Astrocyte (in vitro differentiated cells and primary cell): ENCODE measurements at regions not wholly inside any gene's neighbourhood (a gene's known extent, or its start where the extent isn't known, plus 50 kb on each side); places are given as distances from the start of the nearest gene placed in this dataset.

Experiments used
- DNase-seq: peaks from one replicate; pipeline ENCODE4 v3.0.0-alpha.2; 2010; ENCODE audit warnings: low read depth
- FAIRE-seq: peaks from 2 replicates; lab custom pipeline; 2011; peaks lifted over from hg19 to GRCh38; lab: Jason Lieb, UNC
- H2AFZ ChIP-seq: 2 replicates; pipeline ENCODE4 v1.6.0; 2012; ENCODE audit warnings: low read depth, low read length, inconsistent platforms
- H3K27ac ChIP-seq: 2 replicates; pipeline ENCODE4 v1.5.1; 2011; ENCODE audit warnings: low read depth, low read length, inconsistent platforms
- H3K27me3 ChIP-seq: 2 replicates; pipeline ENCODE4 v1.6.0; 2011; ENCODE audit warnings: low read length, inconsistent platforms; ENCODE audit not compliant: insufficient read depth
- H3K36me3 ChIP-seq: 2 replicates; pipeline ENCODE4 v1.5.1; 2011; ENCODE audit warnings: low read length, inconsistent platforms; ENCODE audit not compliant: insufficient read depth
- H3K4me1 ChIP-seq: 2 replicates; pipeline ENCODE4 v1.5.1; 2011; ENCODE audit warnings: low read length, inconsistent platforms; ENCODE audit not compliant: insufficient read depth
- H3K4me2 ChIP-seq: 2 replicates; pipeline ENCODE4 v1.6.0; 2012; ENCODE audit warnings: low read length, inconsistent platforms
- H3K4me3 ChIP-seq: 2 replicates; pipeline ENCODE4 v1.5.1; 2011; ENCODE audit warnings: low read depth, mild to moderate bottlenecking, low read length, inconsistent platforms; ENCODE audit not compliant: insufficient read depth
- H3K79me2 ChIP-seq: 2 replicates; pipeline ENCODE4 v1.6.0; 2012; ENCODE audit warnings: mild to moderate bottlenecking, low read length, inconsistent platforms; ENCODE audit not compliant: insufficient read depth
- H3K9ac ChIP-seq: 2 replicates; pipeline ENCODE4 v1.6.0; 2012; ENCODE audit warnings: mild to moderate bottlenecking, low read length, inconsistent platforms
- H3K9me3 ChIP-seq: 2 replicates; pipeline ENCODE4 v1.5.1; 2012; ENCODE audit warnings: low read depth, mild to moderate bottlenecking, low read length, inconsistent platforms; ENCODE audit not compliant: insufficient read depth
- H4K20me1 ChIP-seq: 2 replicates; pipeline ENCODE4 v1.6.0; 2012; ENCODE audit warnings: low read length, inconsistent platforms; ENCODE audit not compliant: insufficient read depth
- H3K27ac Mint-ChIP-seq: one replicate; pipeline ENCODE4 v1.8.0; 2021; ENCODE audit warnings: mild to moderate bottlenecking, mixed read lengths; ENCODE audit not compliant: unreplicated experiment
- H3K27me3 Mint-ChIP-seq: one replicate; pipeline ENCODE4 v1.8.0; 2021; ENCODE audit warnings: low read depth, mixed read lengths; ENCODE audit not compliant: unreplicated experiment
- H3K36me3 Mint-ChIP-seq: one replicate; pipeline ENCODE4 v1.8.0; 2021; ENCODE audit warnings: low read depth, mixed read lengths; ENCODE audit not compliant: unreplicated experiment
- H3K4me1 Mint-ChIP-seq: one replicate; pipeline ENCODE4 v1.8.0; 2021; ENCODE audit warnings: low read depth, mixed read lengths; ENCODE audit not compliant: unreplicated experiment
- H3K4me3 Mint-ChIP-seq: one replicate; pipeline ENCODE4 v1.8.0; 2021; ENCODE audit warnings: mild to moderate bottlenecking, moderate library complexity, mixed read lengths; ENCODE audit not compliant: unreplicated experiment
- H3K9me3 Mint-ChIP-seq: one replicate; pipeline ENCODE4 v1.8.0; 2021; ENCODE audit warnings: mild to moderate bottlenecking, mixed read lengths; ENCODE audit not compliant: unreplicated experiment
- CTCF ChIP-seq: IDR thresholded peaks from 2 replicates; pipeline ENCODE4 v1.5.1; 2011; ENCODE audit warnings: low read depth, mild to moderate bottlenecking, inconsistent platforms, low read length, moderate library complexity; ENCODE audit not compliant: insufficient read depth
- EZH2 ChIP-seq: IDR thresholded peaks from 2 replicates; pipeline ENCODE4 v1.6.1; 2012; ENCODE audit warnings: mild to moderate bottlenecking, low read length, inconsistent platforms; ENCODE audit not compliant: insufficient read depth

- H3K9ac ChIP-seq: no peak overlapping the region
- H3K27ac ChIP-seq: no peak overlapping the region
- H3K9me3 Mint-ChIP-seq: peaks cover 6% of the 10 kb centered on the region
- H3K79me2 ChIP-seq: no peaks in the 10 kb centered on the region
- no peak overlapping the region for H3K4me3 Mint-ChIP-seq
- no peak for TF ChIP-seq CTCF
- TF ChIP-seq EZH2: no peak
- FAIRE-seq (no peak), DNase-seq (no peak)
- peaks cover 4% of the 10 kb centered on the region for H3K9me3 ChIP-seq
- H4K20me1 ChIP-seq: no peaks in the 10 kb centered on the region
- no peaks in the 10 kb centered on the region for H3K4me1 Mint-ChIP-seq
- H3K36me3 ChIP-seq: no peaks in the 10 kb centered on the region
- H3K4me2 ChIP-seq: no peak overlapping the region
- H3K27ac Mint-ChIP-seq: no peak overlapping the region
- no peak overlapping the region for H3K4me3 ChIP-seq
- H3K27me3 ChIP-seq: no peaks in the 10 kb centered on the region
- no peaks in the 10 kb centered on the region for H3K4me1 ChIP-seq
- H2AFZ ChIP-seq: no peak overlapping the region
- H3K27me3 Mint-ChIP-seq: no peaks in the 10 kb centered on the region
- H3K36me3 Mint-ChIP-seq: peaks cover 1% of the 10 kb centered on the region
Observed at GRCh38 chr10:130485236-130485957, 349.2 kb downstream of the GLRX3 start.

GRCh38 chr10:130485958-130486895 lies 350.0 kb downstream of the GLRX3 start:
- H3K27ac Mint-ChIP-seq: no peak overlapping the region
- no peak overlapping the region for H3K4me3 ChIP-seq
- no peak overlapping the region for H3K27ac ChIP-seq
- no peak overlapping the region for H3K4me2 ChIP-seq
- no peaks in the 10 kb centered on the region for H3K4me1 ChIP-seq
- H3K36me3 Mint-ChIP-seq: no peaks in the 10 kb centered on the region
- TF ChIP-seq CTCF (no peak), EZH2 (no peak)
- FAIRE-seq: no peak
- peaks cover 4% of the 10 kb centered on the region for H3K9me3 ChIP-seq
- H4K20me1 ChIP-seq: no peaks in the 10 kb centered on the region
- no peaks in the 10 kb centered on the region for H3K36me3 ChIP-seq
- no peaks in the 10 kb centered on the region for H3K27me3 ChIP-seq
- H3K9me3 Mint-ChIP-seq: peaks cover 6% of the 10 kb centered on the region
- no peak overlapping the region for H2AFZ ChIP-seq
- H3K4me1 Mint-ChIP-seq: no peaks in the 10 kb centered on the region
- no peak for DNase-seq
- no peak overlapping the region for H3K4me3 Mint-ChIP-seq
- H3K9ac ChIP-seq: no peak overlapping the region
- H3K27me3 Mint-ChIP-seq: no peaks in the 10 kb centered on the region
- H3K79me2 ChIP-seq: no peaks in the 10 kb centered on the region
